K562 (cell line): ENCODE measurements at regions not wholly inside any gene's neighbourhood (a gene's known extent, or its start where the extent isn't known, plus 50 kb on each side); places are given as distances from the start of the nearest gene placed in this dataset.

Experiments used
- ATAC-seq: fragments of 200-7000 bp; cut with Tn5 transposase; 3 replicates; pipeline ENCODE4 v1.9.1; 2020; ENCODE audit warnings: moderate library complexity
- BruUV-seq: library from RNA; stranded (reverse); fragments of 400-500 nt; replicated peaks from 2 replicates; lab custom pipeline; 2021; lab: Mats Ljungman, UMichigan
- CTCF ChIA-PET: fragments of 300-600 bp; formaldehyde crosslinking; extraction: SDS; loops from one replicate; lab custom pipeline; 2021; ENCODE audit warnings: low intra/inter-chr PET ratio; lab: Yijun Ruan, JAX
- POLR2A ChIA-PET: fragments of 300-600, 350-650 bp; sonication (Branson Sonifier 250); formaldehyde crosslinking; extraction: SDS; loops from one replicate; lab custom pipeline; 2021; ENCODE audit warnings: antibody characterized with exemption, inconsistent platforms; lab: Yijun Ruan, JAX
- DNase-seq, 4 experiments: peaks; one replicate each; pipeline versions ENCODE4 v3.0.0 to v3.0.0-alpha.2; 2011 to 2018; ENCODE audit warnings: low spot score in 3 of 4, mixed read lengths in 3 of 4; ENCODE audit errors: extremely low read depth in 1 of 4
- FAIRE-seq: peaks from 2 replicates; lab custom pipeline; 2011; peaks lifted over from hg19 to GRCh38; lab: Jason Lieb, UNC
- H2AFZ ChIP-seq: 2 replicates; pipeline ENCODE4 v1.6.0; 2011; ENCODE audit warnings: low read depth, low read length, control low read depth, inconsistent platforms
- H3K27ac ChIP-seq: fragments of 200-600 bp; 3 replicates; pipeline ENCODE4 v1.8.0; 2011; ENCODE audit warnings: low read depth, mild to moderate bottlenecking, control low read depth, inconsistent platforms, low read length, moderate library complexity, mixed read lengths; ENCODE audit errors: extremely low read depth
- H3K27me3 ChIP-seq, 2 experiments: fragments of 300-600 bp in 1 of 2; 2 replicates in 1 of 2; 3 replicates in 1 of 2; pipeline versions ENCODE4 v1.6.0 to v1.8.0; 2011; ENCODE audit warnings: inconsistent platforms in 2 of 2, low read length in 2 of 2, mild to moderate bottlenecking in 1 of 2, mixed read lengths in 1 of 2, moderate library complexity in 1 of 2; ENCODE audit not compliant: control insufficient read depth in 2 of 2, insufficient read depth in 2 of 2
- H3K36me3 ChIP-seq: fragments of 300-600 bp; 3 replicates; pipeline ENCODE4 v1.8.0; 2011; ENCODE audit warnings: mild to moderate bottlenecking, low read length, inconsistent platforms; ENCODE audit not compliant: control insufficient read depth, insufficient read depth
- H3K4me1 ChIP-seq, 2 experiments: fragments of 200-600 bp in 1 of 2; replicated peaks in 1 of 2; 2 replicates in 1 of 2; 3 replicates in 1 of 2; pipeline versions ENCODE4 v1.5.1 to v1.8.0; 2011; ENCODE audit warnings: inconsistent platforms in 2 of 2, low read length in 2 of 2, mild to moderate bottlenecking in 1 of 2, mixed read lengths in 1 of 2, moderate library complexity in 1 of 2; ENCODE audit not compliant: control insufficient read depth in 2 of 2, insufficient read depth in 2 of 2
- H3K4me2 ChIP-seq: 2 replicates; pipeline ENCODE4 v1.6.1; 2011; ENCODE audit warnings: low read length, control low read depth, inconsistent platforms, mixed read lengths; ENCODE audit not compliant: insufficient read depth
- H3K4me3 ChIP-seq: fragments of 200-600 bp; sonication (generic), shearing (Covaris generic); 2 replicates; pipeline ENCODE4 v1.5.1; 2016; ENCODE audit warnings: control low read depth, inconsistent platforms
- H3K79me2 ChIP-seq: fragments of 200-600 bp; 3 replicates; pipeline ENCODE4 v1.8.0; 2011; ENCODE audit warnings: low read length, inconsistent platforms; ENCODE audit not compliant: control insufficient read depth, insufficient read depth
- H3K9ac ChIP-seq, 2 experiments: 2 replicates each; pipeline versions ENCODE4 v1.6.0 to v1.6.1; 2011; ENCODE audit warnings: low read depth in 2 of 2, low read length in 2 of 2, control low read depth in 1 of 2, inconsistent platforms in 1 of 2, mild to moderate bottlenecking in 1 of 2, mixed read lengths in 1 of 2; ENCODE audit not compliant: insufficient read depth in 1 of 2
- H3K9me1 ChIP-seq: one replicate; pipeline ENCODE4 v1.6.0; 2011; ENCODE audit warnings: inconsistent platforms, mild to moderate bottlenecking, low read length, moderate library complexity; ENCODE audit not compliant: control insufficient read depth, insufficient read depth
- H3K9me3 ChIP-seq: replicated peaks from 2 replicates; pipeline ENCODE4 v1.5.1; 2011; ENCODE audit warnings: low read depth, low read length, inconsistent platforms; ENCODE audit not compliant: control insufficient read depth, insufficient read depth
- H4K20me1 ChIP-seq: replicated peaks from 2 replicates; pipeline ENCODE4 v1.6.1; 2011; ENCODE audit warnings: low read length, inconsistent platforms, mixed read lengths; ENCODE audit not compliant: control insufficient read depth, insufficient read depth
- BRF1 ChIP-seq: IDR thresholded peaks from 3 replicates; pipeline ENCODE4 v1.6.1; 2011; ENCODE audit warnings: borderline replicate concordance, mild to moderate bottlenecking; ENCODE audit not compliant: insufficient read length; ENCODE audit errors: extremely low read depth
- ZBTB7A ChIP-seq: IDR thresholded peaks from 2 replicates; pipeline ENCODE4 v1.6.1; 2011; ENCODE audit warnings: low read depth, mild to moderate bottlenecking, low read length, moderate library complexity, borderline replicate concordance; ENCODE audit not compliant: control insufficient read depth
- WGBS: fragments of 100-300 bp; shearing (Covaris generic); methylation state at CpG from one replicate; pipeline ENCODE4 v1.1.6; 2016; ENCODE audit warnings: low coverage, mixed read lengths; ENCODE audit not compliant: insufficient coverage; ENCODE audit errors: missing lambda C conversion rate; 5-methylcytosine and 5-hydroxymethylcytosine counted together
- in situ Hi-C: fragments of 300-500 bp; cut with MboI; formaldehyde crosslinking; loops from 4 replicates; pipeline ENCODE4 v1.15.0; 2018; ENCODE audit warnings: inconsistent platforms, mixed read lengths
- intact Hi-C: fragments of 100-400 bp; cut with micrococcal nuclease; formaldehyde crosslinking; loops from 2 replicates; pipeline ENCODE4 v1.14.2; 2022
- TF ChIP-seq, protein P1 (sequence below), 2 experiments: fragments of 450-650 bp in 1 of 2; sonication (generic) in 1 of 2; formaldehyde crosslinking in 1 of 2; IDR thresholded peaks; 2 replicates each; pipeline versions ENCODE4 v1.7.1 to v1.9.0; 2016 to 2022; ENCODE audit warnings: inconsistent platforms in 1 of 2, mild to moderate bottlenecking in 1 of 2, missing genetic modification reagents in 1 of 2

- Histone ChIP-seq H3K27me3 (no peaks in the 10 kb centered on the region), H4K20me1 (no peaks in the 10 kb centered on the region), H3K4me2 (no peak overlapping the region), H3K9me1 (no peaks in the 10 kb centered on the region), H3K36me3 (no peaks in the 10 kb centered on the region), H3K79me2 (no peaks in the 10 kb centered on the region), H3K4me3 (no peak overlapping the region), H3K9ac (no peak overlapping the region), H3K4me1 (no peaks in the 10 kb centered on the region), H3K27ac (no peak overlapping the region), H2AFZ (no peak overlapping the region), H3K9me3 (no peaks in the 10 kb centered on the region)
- TF ChIP-seq, protein P1, sequence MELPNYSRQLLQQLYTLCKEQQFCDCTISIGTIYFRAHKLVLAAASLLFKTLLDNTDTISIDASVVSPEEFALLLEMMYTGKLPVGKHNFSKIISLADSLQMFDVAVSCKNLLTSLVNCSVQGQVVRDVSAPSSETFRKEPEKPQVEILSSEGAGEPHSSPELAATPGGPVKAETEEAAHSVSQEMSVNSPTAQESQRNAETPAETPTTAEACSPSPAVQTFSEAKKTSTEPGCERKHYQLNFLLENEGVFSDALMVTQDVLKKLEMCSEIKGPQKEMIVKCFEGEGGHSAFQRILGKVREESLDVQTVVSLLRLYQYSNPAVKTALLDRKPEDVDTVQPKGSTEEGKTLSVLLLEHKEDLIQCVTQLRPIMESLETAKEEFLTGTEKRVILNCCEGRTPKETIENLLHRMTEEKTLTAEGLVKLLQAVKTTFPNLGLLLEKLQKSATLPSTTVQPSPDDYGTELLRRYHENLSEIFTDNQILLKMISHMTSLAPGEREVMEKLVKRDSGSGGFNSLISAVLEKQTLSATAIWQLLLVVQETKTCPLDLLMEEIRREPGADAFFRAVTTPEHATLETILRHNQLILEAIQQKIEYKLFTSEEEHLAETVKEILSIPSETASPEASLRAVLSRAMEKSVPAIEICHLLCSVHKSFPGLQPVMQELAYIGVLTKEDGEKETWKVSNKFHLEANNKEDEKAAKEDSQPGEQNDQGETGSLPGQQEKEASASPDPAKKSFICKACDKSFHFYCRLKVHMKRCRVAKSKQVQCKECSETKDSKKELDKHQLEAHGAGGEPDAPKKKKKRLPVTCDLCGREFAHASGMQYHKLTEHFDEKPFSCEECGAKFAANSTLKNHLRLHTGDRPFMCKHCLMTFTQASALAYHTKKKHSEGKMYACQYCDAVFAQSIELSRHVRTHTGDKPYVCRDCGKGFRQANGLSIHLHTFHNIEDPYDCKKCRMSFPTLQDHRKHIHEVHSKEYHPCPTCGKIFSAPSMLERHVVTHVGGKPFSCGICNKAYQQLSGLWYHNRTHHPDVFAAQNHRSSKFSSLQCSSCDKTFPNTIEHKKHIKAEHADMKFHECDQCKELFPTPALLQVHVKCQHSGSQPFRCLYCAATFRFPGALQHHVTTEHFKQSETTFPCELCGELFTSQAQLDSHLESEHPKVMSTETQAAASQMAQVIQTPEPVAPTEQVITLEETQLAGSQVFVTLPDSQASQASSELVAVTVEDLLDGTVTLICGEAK (IDR thresholded peaks at IDR 0.05): no peak
- TF ChIP-seq, protein P1 (CRISPR knock-in tag; IDR thresholded peaks at IDR 0.05): no peak
- no peak for TF ChIP-seq ZBTB7A
- TF ChIP-seq BRF1: no peak
- CTCF ChIA-PET: no interaction called here
- intact Hi-C loops (no loop called here), in situ Hi-C loops (no loop called here)
- POLR2A ChIA-PET: no interaction called here
- BruUV-seq: no TSS peak
- no peak for FAIRE-seq
- DNase-seq: no peak
- 0% methylated on average over 1 of the region's 1 CpG for WGBS
- ATAC-seq: no peak
Measured at GRCh38 chr1:73161418-73161817, 879.1 kb upstream of the NEGR1 start.
